ENCODE measurements at regions not wholly inside any gene's neighbourhood (a gene's known extent, or its start where the extent isn't known, plus 50 kb on each side); places are given as distances from the start of the nearest gene placed in this dataset.

DNA sequence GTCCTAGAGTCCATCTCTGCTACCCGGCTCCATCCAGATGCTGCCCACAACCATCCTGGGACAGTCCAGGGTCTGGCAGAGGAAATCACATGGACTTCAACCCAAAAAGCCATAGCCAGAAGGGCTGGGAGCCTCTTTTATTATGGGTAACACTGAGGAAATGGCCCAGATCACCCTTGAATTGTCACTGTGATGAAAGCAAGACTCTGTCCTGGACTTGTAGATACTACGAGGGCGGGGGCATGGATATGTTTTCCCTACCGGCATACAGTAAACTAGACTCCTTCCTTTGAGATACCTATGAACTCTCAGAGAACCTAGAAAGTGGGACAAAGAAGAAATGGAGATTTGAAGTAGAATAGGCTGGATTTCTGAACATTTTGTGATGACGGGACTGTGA lies 110.3 kb downstream of the LACC1 start:
- CTCF ChIA-PET, result no interaction called here
- H3K4me3 ChIP-seq (ENCODE audit: low read depth, low read length), result no peak overlapping the region
- POLR2A ChIA-PET, result no interaction called here
- Mint-ChIP-seq H3K9me3 (ENCODE audit: unreplicated experiment) (peaks cover 8% of the 10 kb centered on the region), H3K27ac (ENCODE audit: unreplicated experiment) (no peak overlapping the region), H3K36me3 (ENCODE audit: insufficient read depth, unreplicated experiment) (no peaks in the 10 kb centered on the region), H3K4me3 (ENCODE audit: unreplicated experiment) (no peak overlapping the region), H3K4me1 (ENCODE audit: low read depth, unreplicated experiment) (peaks cover 7% of the 10 kb centered on the region), H3K27me3 (ENCODE audit: insufficient read depth, unreplicated experiment) (no peaks in the 10 kb centered on the region)
- no peaks in the 10 kb centered on the region for H3K36me3 ChIP-seq (ENCODE audit: control insufficient read depth, insufficient read depth, low read length)
- intact Hi-C loops (cut with micrococcal nuclease; ENCODE audit: unreplicated experiment), result no loop called here
- no TSS peak for BruUV-seq (replicated peaks)
- H3K27me3 ChIP-seq (replicated peaks; ENCODE audit: control insufficient read depth, insufficient read depth, low read length), result no peaks in the 10 kb centered on the region
- no peak for DNase-seq
- H3K9me3 ChIP-seq, result peaks cover 9% of the 10 kb centered on the region
- H3K4me1 ChIP-seq, result no peaks in the 10 kb centered on the region
- TF ChIP-seq, protein P1, sequence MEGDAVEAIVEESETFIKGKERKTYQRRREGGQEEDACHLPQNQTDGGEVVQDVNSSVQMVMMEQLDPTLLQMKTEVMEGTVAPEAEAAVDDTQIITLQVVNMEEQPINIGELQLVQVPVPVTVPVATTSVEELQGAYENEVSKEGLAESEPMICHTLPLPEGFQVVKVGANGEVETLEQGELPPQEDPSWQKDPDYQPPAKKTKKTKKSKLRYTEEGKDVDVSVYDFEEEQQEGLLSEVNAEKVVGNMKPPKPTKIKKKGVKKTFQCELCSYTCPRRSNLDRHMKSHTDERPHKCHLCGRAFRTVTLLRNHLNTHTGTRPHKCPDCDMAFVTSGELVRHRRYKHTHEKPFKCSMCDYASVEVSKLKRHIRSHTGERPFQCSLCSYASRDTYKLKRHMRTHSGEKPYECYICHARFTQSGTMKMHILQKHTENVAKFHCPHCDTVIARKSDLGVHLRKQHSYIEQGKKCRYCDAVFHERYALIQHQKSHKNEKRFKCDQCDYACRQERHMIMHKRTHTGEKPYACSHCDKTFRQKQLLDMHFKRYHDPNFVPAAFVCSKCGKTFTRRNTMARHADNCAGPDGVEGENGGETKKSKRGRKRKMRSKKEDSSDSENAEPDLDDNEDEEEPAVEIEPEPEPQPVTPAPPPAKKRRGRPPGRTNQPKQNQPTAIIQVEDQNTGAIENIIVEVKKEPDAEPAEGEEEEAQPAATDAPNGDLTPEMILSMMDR (IDR thresholded peaks at IDR 0.05; ENCODE audit: insufficient read depth in 1 of 2, low read depth in 1 of 2, low read length in 1 of 2, severe bottlenecking in 1 of 2, unreplicated experiment in 1 of 2), result no peak

DNA sequence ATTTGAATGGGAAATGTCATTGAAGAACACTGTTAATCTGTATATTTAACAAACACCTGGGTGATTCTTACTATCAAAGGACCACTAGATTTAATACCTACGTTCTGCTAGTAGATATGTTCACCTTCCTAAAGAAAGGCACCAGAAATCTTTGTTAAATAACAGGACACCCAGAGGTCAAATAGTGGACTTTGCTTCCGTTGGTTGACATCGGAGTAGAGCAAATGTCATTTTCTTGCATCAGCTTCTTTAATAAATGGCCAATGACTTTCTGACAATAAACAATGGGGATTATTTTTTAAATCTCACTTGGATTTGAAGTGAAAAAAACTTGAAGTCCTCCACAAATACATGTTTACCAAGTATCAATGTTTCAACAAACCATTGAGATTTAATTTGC lies 111.1 kb downstream of the LACC1 start:
- no peaks in the 10 kb centered on the region for H3K36me3 Mint-ChIP-seq (ENCODE audit: insufficient read depth, unreplicated experiment)
- peaks cover 7% of the 10 kb centered on the region for H3K4me1 Mint-ChIP-seq (ENCODE audit: low read depth, unreplicated experiment)
- Histone ChIP-seq H3K9me3 (peaks cover 17% of the 10 kb centered on the region), H3K4me3 (ENCODE audit: low read depth, low read length) (no peak overlapping the region), H3K27me3 (replicated peaks; ENCODE audit: control insufficient read depth, insufficient read depth, low read length) (no peaks in the 10 kb centered on the region), H3K36me3 (ENCODE audit: control insufficient read depth, insufficient read depth, low read length) (no peaks in the 10 kb centered on the region), H3K4me1 (no peaks in the 10 kb centered on the region)
- intact Hi-C loops (cut with micrococcal nuclease; ENCODE audit: unreplicated experiment), result no loop called here
- H3K4me3 Mint-ChIP-seq (ENCODE audit: unreplicated experiment), result no peak overlapping the region
- ChIA-PET POLR2A (no interaction called here), CTCF (no interaction called here)
- TF ChIP-seq, protein P1 (IDR thresholded peaks at IDR 0.05; ENCODE audit: insufficient read depth in 1 of 2, low read depth in 1 of 2, low read length in 1 of 2, severe bottlenecking in 1 of 2, unreplicated experiment in 1 of 2), result no peak
- BruUV-seq (replicated peaks), result no TSS peak
- H3K27ac Mint-ChIP-seq (ENCODE audit: unreplicated experiment), result no peak overlapping the region
- H3K9me3 Mint-ChIP-seq (ENCODE audit: unreplicated experiment), result peaks cover 16% of the 10 kb centered on the region
- no peak for DNase-seq
- no peaks in the 10 kb centered on the region for H3K27me3 Mint-ChIP-seq (ENCODE audit: insufficient read depth, unreplicated experiment)

DNA sequence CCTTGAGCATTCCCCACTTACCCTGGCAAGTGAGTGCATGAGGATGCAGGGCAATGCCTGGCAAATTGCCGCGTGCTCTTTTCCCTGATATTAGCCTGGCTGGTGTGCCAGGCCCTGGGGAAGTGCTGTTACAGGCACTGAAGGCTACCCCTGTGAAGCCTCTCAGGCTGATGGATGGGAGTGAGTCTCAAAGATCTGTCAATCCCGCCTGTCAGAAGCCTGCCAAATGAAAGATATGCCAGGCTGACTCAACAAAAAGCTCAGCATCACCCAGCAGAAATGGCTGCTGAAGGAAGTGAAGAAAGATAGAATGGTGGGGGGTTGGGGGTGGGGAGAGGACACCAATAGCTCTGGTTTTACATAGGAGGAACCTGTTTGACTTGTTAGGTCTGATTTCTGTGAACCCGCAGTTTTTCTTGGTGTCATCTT lies 112.1 kb downstream of the LACC1 start:
- no peaks in the 10 kb centered on the region for H3K36me3 ChIP-seq (ENCODE audit: control insufficient read depth, insufficient read depth, low read length)
- no peaks in the 10 kb centered on the region for H3K27me3 ChIP-seq (replicated peaks; ENCODE audit: control insufficient read depth, insufficient read depth, low read length)
- no peaks in the 10 kb centered on the region for H3K36me3 Mint-ChIP-seq (ENCODE audit: insufficient read depth, unreplicated experiment)
- no peak overlapping the region for H3K4me3 Mint-ChIP-seq (ENCODE audit: unreplicated experiment)
- ChIA-PET CTCF (no interaction called here), POLR2A (no interaction called here)
- H3K9me3 Mint-ChIP-seq (ENCODE audit: unreplicated experiment), result peaks cover 20% of the 10 kb centered on the region
- H3K27ac Mint-ChIP-seq (ENCODE audit: unreplicated experiment), result no peak overlapping the region
- H3K9me3 ChIP-seq, result peaks cover 17% of the 10 kb centered on the region
- no peaks in the 10 kb centered on the region for H3K4me1 ChIP-seq
- H3K4me3 ChIP-seq (ENCODE audit: low read depth, low read length), result no peak overlapping the region
- no peaks in the 10 kb centered on the region for H3K27me3 Mint-ChIP-seq (ENCODE audit: insufficient read depth, unreplicated experiment)
- TF ChIP-seq, protein P1 (IDR thresholded peaks at IDR 0.05; ENCODE audit: insufficient read depth in 1 of 2, low read depth in 1 of 2, low read length in 1 of 2, severe bottlenecking in 1 of 2, unreplicated experiment in 1 of 2), result no peak
- no peak for DNase-seq
- no peaks in the 10 kb centered on the region for H3K4me1 Mint-ChIP-seq (ENCODE audit: low read depth, unreplicated experiment)
- intact Hi-C loops (cut with micrococcal nuclease; ENCODE audit: unreplicated experiment), result no loop called here
- no TSS peak for BruUV-seq (replicated peaks)

Measured in Caco-2 (cell line).